M059J (cell line): ENCODE measurements at regions not wholly inside any gene's neighbourhood (a gene's known extent, or its start where the extent isn't known, plus 50 kb on each side); places are given as distances from the start of the nearest gene placed in this dataset.
"Not testable (repeated sequence)": the region's sequence is repeated elsewhere in the genome, so short reads cannot be mapped to it uniquely, and the experiment has no call there.

ENCODE experiments used
- DNase-seq: peaks from one replicate; pipeline ENCODE4 v3.0.0-alpha.2; 2012; ENCODE audit warnings: low read depth

- no peak for DNase-seq
These were observed 437.0 kb upstream of the CNTN6 start for GRCh38 chr3:655824-656223.

GRCh38 chr3:661356-661755 lies 431.5 kb upstream of the CNTN6 start:
- no peak for DNase-seq

GRCh38 chr3:674116-674515 lies 418.7 kb upstream of the CNTN6 start:
- DNase-seq: no peak

- DNase-seq: no peak
These were observed 417.0 kb upstream of the CNTN6 start for GRCh38 chr3:675846-676245.

- no peak for DNase-seq
These were observed 409.1 kb upstream of the CNTN6 start for GRCh38 chr3:683770-684169.

GRCh38 chr3:690770-691169 lies 402.1 kb upstream of the CNTN6 start:
- DNase-seq: no peak

- DNase-seq: no peak
These were observed 392.3 kb upstream of the CNTN6 start for GRCh38 chr3:700514-700913.

GRCh38 chr3:707041-707440 lies 385.8 kb upstream of the CNTN6 start:
- DNase-seq: no peak

GRCh38 chr3:713006-713621 lies 379.7 kb upstream of the CNTN6 start:
- peak; percentile 27 for DNase-seq

GRCh38 chr3:713947-714620 lies 378.7 kb upstream of the CNTN6 start:
- no peak for DNase-seq

GRCh38 chr3:721086-721485 lies 371.7 kb upstream of the CNTN6 start:
- no peak for DNase-seq

- DNase-seq: no peak
These were observed 360.4 kb upstream of the CNTN6 start for GRCh38 chr3:732326-732928.

- DNase-seq: no peak
These were observed 359.5 kb upstream of the CNTN6 start for GRCh38 chr3:733313-733712.

- no peak for DNase-seq
These were observed 335.1 kb upstream of the CNTN6 start for GRCh38 chr3:757711-758110.

GRCh38 chr3:759106-759505 lies 333.7 kb upstream of the CNTN6 start:
- DNase-seq: no peak

- DNase-seq: not testable (repeated sequence)
These were observed 319.4 kb upstream of the CNTN6 start for GRCh38 chr3:773433-773832.

- peak; percentile 1 for DNase-seq
These were observed 317.5 kb upstream of the CNTN6 start for GRCh38 chr3:775178-775880.

GRCh38 chr3:780505-780904 lies 312.3 kb upstream of the CNTN6 start:
- no peak for DNase-seq

GRCh38 chr3:791442-791841 lies 301.4 kb upstream of the CNTN6 start:
- DNase-seq: no peak

GRCh38 chr3:792630-793029 lies 300.2 kb upstream of the CNTN6 start:
- DNase-seq: no peak

GRCh38 chr3:804211-804610 lies 288.6 kb upstream of the CNTN6 start:
- DNase-seq: no peak

GRCh38 chr3:805326-805725 lies 287.5 kb upstream of the CNTN6 start:
- no peak for DNase-seq

GRCh38 chr3:806006-806405 lies 286.8 kb upstream of the CNTN6 start:
- no peak for DNase-seq
